Gastrocnemius medialis (tissue), 4 donors: ENCODE measurements at regions not wholly inside any gene's neighbourhood (a gene's known extent, or its start where the extent isn't known, plus 50 kb on each side); places are given as distances from the start of the nearest gene placed in this dataset.

Experiments
- CTCF ChIP-seq, 5 experiments: fragments of 450-650 bp in 3 of 5; fragments of 200-600 bp in 2 of 5; sonication (generic) in 2 of 5; IDR thresholded peaks in 4 of 5; conservative IDR thresholded peaks in 1 of 5; 1 replicate in 4 of 5; 2 replicates in 1 of 5; pipeline ENCODE4 v1.5.1; 2016 to 2019; ENCODE audit warnings: antibody characterized with exemption in 5 of 5, mild to moderate bottlenecking in 3 of 5, moderate library complexity in 3 of 5
- POLR2A ChIP-seq, 2 donors: fragments of 450-650 bp; IDR thresholded peaks; one replicate each; pipeline ENCODE4 v1.6.1; 2017; ENCODE audit warnings: antibody characterized with exemption in 2 of 2, mild to moderate bottlenecking in 2 of 2, moderate library complexity in 2 of 2

GRCh38 chr9:89853161-89853560, 248.3 kb downstream of the GADD45G start:
- TF ChIP-seq POLR2A (IDR thresholded peaks at IDR 0.05), result no peak
- no peak for TF ChIP-seq CTCF (IDR thresholded peaks at IDR 0.05 in 4 of 5, conservative IDR thresholded peaks at IDR 0.05 in 1 of 5)
